MM.1S (cell line): ENCODE measurements at regions not wholly inside any gene's neighbourhood (a gene's known extent, or its start where the extent isn't known, plus 50 kb on each side); places are given as distances from the start of the nearest gene placed in this dataset.

ENCODE experiments used
- DNase-seq: peaks from one replicate; pipeline ENCODE4 v3.0.0-alpha.2; 2015
- H2AFZ ChIP-seq: fragments of 300-600 bp; sonication (generic); 2 replicates; pipeline ENCODE4 v1.6.0; 2016; ENCODE audit warnings: antibody characterized with exemption, low read length
- H3F3A ChIP-seq: fragments of 300-600 bp; sonication (generic); 2 replicates; pipeline ENCODE4 v1.6.1; 2016; ENCODE audit warnings: mild to moderate bottlenecking, antibody characterized with exemption, low read length, moderate library complexity, mixed read lengths; ENCODE audit not compliant: insufficient read depth
- H3K27ac ChIP-seq: fragments of 300-600 bp; sonication (generic); 2 replicates; pipeline ENCODE4 v1.5.1; 2016; ENCODE audit warnings: mild to moderate bottlenecking, low read length
- H3K27me3 ChIP-seq: fragments of 300-600 bp; sonication (generic); replicated peaks from 2 replicates; pipeline ENCODE4 v1.6.0; 2016; ENCODE audit warnings: low read length; ENCODE audit not compliant: insufficient read depth
- H3K36me3 ChIP-seq: fragments of 300-600 bp; sonication (generic); replicated peaks from 2 replicates; pipeline ENCODE4 v1.6.1; 2016; ENCODE audit warnings: mild to moderate bottlenecking, low read length, mixed read lengths; ENCODE audit not compliant: insufficient read depth
- H3K4me1 ChIP-seq: fragments of 300-600 bp; sonication (generic); 2 replicates; pipeline ENCODE4 v1.6.1; 2016; ENCODE audit warnings: low read length, mixed read lengths
- H3K4me2 ChIP-seq: fragments of 300-600 bp; sonication (generic); 2 replicates; pipeline ENCODE4 v1.6.0; 2016; ENCODE audit warnings: low read depth, low read length
- H3K4me3 ChIP-seq: fragments of 300-600 bp; sonication (generic); 2 replicates; pipeline ENCODE4 v1.5.1; 2016; ENCODE audit warnings: low read length, mixed read lengths
- H3K79me2 ChIP-seq: fragments of 300-600 bp; sonication (generic); 2 replicates; pipeline ENCODE4 v1.6.1; 2016; ENCODE audit warnings: mixed run types, low read length, mixed read lengths
- H3K9ac ChIP-seq: fragments of 300-600 bp; sonication (generic); 2 replicates; pipeline ENCODE4 v1.6.1; 2016; ENCODE audit warnings: low read length, mixed read lengths
- H3K9me2 ChIP-seq: fragments of 300-600 bp; sonication (generic); replicated peaks from 2 replicates; pipeline ENCODE4 v1.6.1; 2016; ENCODE audit warnings: mild to moderate bottlenecking, low read length, mixed read lengths; ENCODE audit not compliant: insufficient read depth
- H3K9me3 ChIP-seq: fragments of 300-600 bp; sonication (generic); replicated peaks from 2 replicates; pipeline ENCODE4 v1.6.1; 2016; ENCODE audit warnings: mild to moderate bottlenecking, low read length, mixed read lengths; ENCODE audit not compliant: insufficient read depth
- H4K20me1 ChIP-seq: fragments of 300-600 bp; sonication (generic); 2 replicates; pipeline ENCODE4 v1.6.1; 2016; ENCODE audit warnings: mild to moderate bottlenecking, low read length, moderate library complexity, mixed read lengths; ENCODE audit not compliant: insufficient read depth
- EZH2 ChIP-seq: fragments of 300-600 bp; sonication (generic); optimal IDR thresholded peaks from 2 replicates; pipeline ENCODE3; 2017; ENCODE audit warnings: low read depth, mild to moderate bottlenecking, antibody characterized with exemption, low read length, mixed read lengths
- EZH2phosphoT487 ChIP-seq: fragments of 300-600 bp; sonication (generic); IDR thresholded peaks from 2 replicates; pipeline ENCODE4 v1.6.1; 2018; ENCODE audit warnings: antibody characterized with exemption, low read length
- TF ChIP-seq, protein P1 (sequence below): fragments of 300-600 bp; sonication (generic); IDR thresholded peaks from 2 replicates; pipeline ENCODE4 v1.5.1; 2016; ENCODE audit warnings: antibody characterized with exemption, low read length, mixed read lengths

DNA sequence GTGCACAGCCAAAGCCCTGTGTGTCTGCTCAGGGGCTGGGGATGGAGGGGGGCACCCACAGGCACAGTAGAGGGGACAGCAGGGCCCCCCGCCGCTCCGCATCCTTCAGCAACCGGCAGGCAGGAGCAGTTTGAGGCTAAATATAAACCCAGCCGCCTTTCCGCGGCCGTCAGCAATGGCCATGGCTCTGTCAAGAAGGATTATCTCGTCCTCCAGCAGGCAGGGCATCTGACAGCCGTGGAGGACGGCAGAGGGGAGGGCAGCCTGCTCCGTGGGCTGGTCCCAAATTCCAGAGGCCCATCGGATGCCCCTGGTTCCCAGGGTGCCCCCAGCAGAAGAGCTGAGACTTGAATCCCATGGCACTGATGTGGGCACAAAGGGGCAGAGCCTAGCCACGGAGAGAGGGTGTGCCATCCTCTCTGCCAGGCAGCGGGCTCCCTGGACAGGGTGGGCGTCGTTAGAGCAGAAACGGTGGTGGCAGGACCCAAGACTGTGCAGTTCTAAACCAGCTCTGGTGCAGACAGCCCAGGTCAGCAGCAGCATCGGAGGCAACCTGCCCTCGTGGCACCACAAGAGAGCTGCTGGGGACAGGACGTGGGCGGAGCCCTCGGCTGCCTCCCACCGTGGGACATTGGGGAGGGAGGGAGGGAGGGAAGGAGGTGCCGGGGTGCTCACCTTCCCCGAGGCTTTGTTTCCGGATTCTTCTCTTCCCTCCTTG is 198.8 kb upstream of the CIBAR2 start:
- Histone ChIP-seq H3K4me1 (peaks cover 11% of the 10 kb centered on the region; the same call in 1 of the 2 replicates), H3K4me2 (no peak overlapping the region)

DNA sequence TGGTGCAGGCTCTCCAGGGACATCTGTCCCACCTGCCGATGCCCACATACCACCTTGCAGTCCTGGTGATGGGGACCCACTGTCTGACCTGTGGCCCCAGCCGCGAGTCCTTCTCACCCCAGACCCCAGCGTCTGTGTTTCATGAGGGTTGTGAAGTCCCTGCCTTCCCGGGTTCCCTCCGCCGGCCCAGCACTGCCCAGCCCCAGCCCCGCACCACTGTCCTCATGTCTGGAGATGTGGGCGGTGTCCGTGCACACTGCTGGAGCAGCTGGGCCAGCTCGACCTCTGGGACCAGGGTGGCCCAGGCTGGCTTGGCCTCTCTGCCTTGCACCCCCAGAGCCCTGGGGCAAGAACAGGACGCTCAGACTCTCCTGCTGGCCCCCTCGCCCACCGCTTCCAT is 199.5 kb upstream of the CIBAR2 start:
- Histone ChIP-seq H4K20me1 (no peaks in the 10 kb centered on the region), H3K9me3 (no peaks in the 10 kb centered on the region), H3K36me3 (no peaks in the 10 kb centered on the region), H3F3A (no peaks in the 10 kb centered on the region), H3K27me3 (peaks cover 72% of the 10 kb centered on the region), H3K9me2 (no peaks in the 10 kb centered on the region), H2AFZ (no peak overlapping the region), H3K9ac (no peak overlapping the region), H3K4me2 (no peak overlapping the region), H3K4me3 (no peak overlapping the region), H3K79me2 (no peaks in the 10 kb centered on the region), H3K4me1 (peaks cover 8% of the 10 kb centered on the region; the same call in 1 of the 2 replicates), H3K27ac (no peak overlapping the region)
- TF ChIP-seq, protein P1, sequence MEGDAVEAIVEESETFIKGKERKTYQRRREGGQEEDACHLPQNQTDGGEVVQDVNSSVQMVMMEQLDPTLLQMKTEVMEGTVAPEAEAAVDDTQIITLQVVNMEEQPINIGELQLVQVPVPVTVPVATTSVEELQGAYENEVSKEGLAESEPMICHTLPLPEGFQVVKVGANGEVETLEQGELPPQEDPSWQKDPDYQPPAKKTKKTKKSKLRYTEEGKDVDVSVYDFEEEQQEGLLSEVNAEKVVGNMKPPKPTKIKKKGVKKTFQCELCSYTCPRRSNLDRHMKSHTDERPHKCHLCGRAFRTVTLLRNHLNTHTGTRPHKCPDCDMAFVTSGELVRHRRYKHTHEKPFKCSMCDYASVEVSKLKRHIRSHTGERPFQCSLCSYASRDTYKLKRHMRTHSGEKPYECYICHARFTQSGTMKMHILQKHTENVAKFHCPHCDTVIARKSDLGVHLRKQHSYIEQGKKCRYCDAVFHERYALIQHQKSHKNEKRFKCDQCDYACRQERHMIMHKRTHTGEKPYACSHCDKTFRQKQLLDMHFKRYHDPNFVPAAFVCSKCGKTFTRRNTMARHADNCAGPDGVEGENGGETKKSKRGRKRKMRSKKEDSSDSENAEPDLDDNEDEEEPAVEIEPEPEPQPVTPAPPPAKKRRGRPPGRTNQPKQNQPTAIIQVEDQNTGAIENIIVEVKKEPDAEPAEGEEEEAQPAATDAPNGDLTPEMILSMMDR = no peak
- DNase-seq = no peak

More for the DNA sequence above, 198.8 kb upstream of the CIBAR2 start:
- H2AFZ ChIP-seq = no peak overlapping the region
- no peaks in the 10 kb centered on the region for H3K9me3 ChIP-seq
- no peak overlapping the region for H3K4me3 ChIP-seq
- H3K27ac ChIP-seq = no peak overlapping the region
- H3F3A ChIP-seq = no peaks in the 10 kb centered on the region
- H3K36me3 ChIP-seq = no peaks in the 10 kb centered on the region
- H3K27me3 ChIP-seq = peaks cover 71% of the 10 kb centered on the region
- no peaks in the 10 kb centered on the region for H4K20me1 ChIP-seq
- no peaks in the 10 kb centered on the region for H3K9me2 ChIP-seq
- no peak for TF ChIP-seq EZH2
- no peak for TF ChIP-seq EZH2phosphoT487
- TF ChIP-seq, protein P1 = no peak
- H3K9ac ChIP-seq = no peak overlapping the region
- no peak for DNase-seq
- no peaks in the 10 kb centered on the region for H3K79me2 ChIP-seq

DNA sequence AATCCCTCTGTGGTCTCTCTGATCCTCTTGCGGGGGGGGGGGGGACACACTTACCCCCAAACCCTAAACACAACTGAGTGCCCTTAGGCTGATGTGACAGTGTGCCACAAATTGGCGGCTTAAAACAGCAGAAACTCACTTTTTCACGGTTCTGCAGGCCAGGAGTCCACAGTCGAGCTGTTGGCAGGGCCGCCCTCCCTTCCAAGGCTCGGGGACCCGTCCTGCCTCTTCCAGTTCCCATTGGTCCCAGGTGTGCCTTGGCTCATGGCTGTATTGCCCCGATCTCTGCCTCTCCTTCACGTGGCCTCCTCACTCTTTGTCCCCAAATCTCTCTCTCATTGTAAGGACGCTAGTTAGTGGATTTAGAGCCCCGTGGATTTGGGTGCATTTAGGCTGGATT is 199.9 kb upstream of the CIBAR2 start:
- H3K4me3 ChIP-seq = no peak overlapping the region
- H2AFZ ChIP-seq = no peak overlapping the region
- H3K9me2 ChIP-seq = no peaks in the 10 kb centered on the region
- no peaks in the 10 kb centered on the region for H3K79me2 ChIP-seq
- H3F3A ChIP-seq = no peaks in the 10 kb centered on the region
- no peak overlapping the region for H3K9ac ChIP-seq
- H3K4me2 ChIP-seq = no peak overlapping the region
- peaks cover 7% of the 10 kb centered on the region; the same call in 1 of the 2 replicates for H3K4me1 ChIP-seq
- H3K27ac ChIP-seq = no peak overlapping the region
- H3K27me3 ChIP-seq = peaks cover 76% of the 10 kb centered on the region
- DNase-seq = no peak
- no peaks in the 10 kb centered on the region for H3K9me3 ChIP-seq
- no peaks in the 10 kb centered on the region for H4K20me1 ChIP-seq
- TF ChIP-seq EZH2 = no peak
- TF ChIP-seq EZH2phosphoT487 = no peak
- TF ChIP-seq, protein P1 = no peak
- H3K36me3 ChIP-seq = no peaks in the 10 kb centered on the region
